IPS DF 19.7 (cell line): ENCODE measurements at regions not wholly inside any gene's neighbourhood (a gene's known extent, or its start where the extent isn't known, plus 50 kb on each side); places are given as distances from the start of the nearest gene placed in this dataset.

Experiments
- DNase-seq: peaks from one replicate; pipeline ENCODE4 v3.0.0-alpha.2; 2013; ENCODE audit warnings: low read depth, low spot score

- DNase-seq: no peak
Observed at GRCh38 chr1:58997637-58998036, 213.8 kb upstream of the JUN start.

DNA sequence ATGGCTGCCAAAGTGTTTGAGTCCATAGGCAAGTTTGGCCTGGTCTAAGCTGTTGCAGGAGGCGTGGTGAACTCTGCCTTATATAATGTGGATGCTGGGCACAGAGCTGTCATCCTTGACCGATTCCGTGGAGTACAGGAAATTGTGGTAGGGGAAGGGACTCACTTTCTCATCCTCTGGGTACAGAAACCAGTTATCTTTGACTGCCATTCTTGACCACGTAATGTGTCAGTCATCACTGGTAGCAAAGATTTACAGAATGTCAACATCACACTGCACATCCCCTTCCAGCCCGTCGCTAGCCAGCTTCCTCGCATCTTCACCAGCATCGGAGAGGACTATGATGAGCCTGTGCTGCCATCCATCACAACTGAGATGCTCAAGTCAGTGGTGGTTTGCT lies 215.8 kb upstream of the JUN start:
- DNase-seq: no peak

GRCh38 chr1:59004755-59005154 lies 220.9 kb upstream of the JUN start:
- no peak for DNase-seq

GRCh38 chr1:59005491-59006288 lies 221.8 kb upstream of the JUN start:
- DNase-seq: no peak

GRCh38 chr1:59006289-59006658 lies 222.4 kb upstream of the JUN start:
- no peak for DNase-seq

GRCh38 chr1:59006932-59007331 lies 223.1 kb upstream of the JUN start:
- DNase-seq: no peak

DNA sequence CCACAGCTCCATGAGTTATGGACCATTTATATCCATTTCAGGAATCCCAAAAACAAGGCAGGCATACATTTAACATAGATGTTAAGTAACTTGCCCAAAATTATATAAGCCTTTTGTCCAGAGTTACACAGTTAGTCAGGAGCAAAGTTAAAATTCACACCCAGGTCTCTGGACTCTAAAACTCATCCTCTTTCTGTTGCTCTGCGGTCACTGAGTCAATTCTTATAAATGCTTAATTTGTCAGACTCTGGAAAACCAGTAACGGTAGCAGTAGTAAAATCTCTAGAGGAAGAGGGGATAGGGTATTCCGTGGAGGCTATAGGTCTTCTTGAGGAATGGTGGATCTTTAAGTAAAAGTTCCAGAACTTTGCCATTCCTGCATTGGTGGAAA lies 223.6 kb upstream of the JUN start:
- DNase-seq: no peak

DNA sequence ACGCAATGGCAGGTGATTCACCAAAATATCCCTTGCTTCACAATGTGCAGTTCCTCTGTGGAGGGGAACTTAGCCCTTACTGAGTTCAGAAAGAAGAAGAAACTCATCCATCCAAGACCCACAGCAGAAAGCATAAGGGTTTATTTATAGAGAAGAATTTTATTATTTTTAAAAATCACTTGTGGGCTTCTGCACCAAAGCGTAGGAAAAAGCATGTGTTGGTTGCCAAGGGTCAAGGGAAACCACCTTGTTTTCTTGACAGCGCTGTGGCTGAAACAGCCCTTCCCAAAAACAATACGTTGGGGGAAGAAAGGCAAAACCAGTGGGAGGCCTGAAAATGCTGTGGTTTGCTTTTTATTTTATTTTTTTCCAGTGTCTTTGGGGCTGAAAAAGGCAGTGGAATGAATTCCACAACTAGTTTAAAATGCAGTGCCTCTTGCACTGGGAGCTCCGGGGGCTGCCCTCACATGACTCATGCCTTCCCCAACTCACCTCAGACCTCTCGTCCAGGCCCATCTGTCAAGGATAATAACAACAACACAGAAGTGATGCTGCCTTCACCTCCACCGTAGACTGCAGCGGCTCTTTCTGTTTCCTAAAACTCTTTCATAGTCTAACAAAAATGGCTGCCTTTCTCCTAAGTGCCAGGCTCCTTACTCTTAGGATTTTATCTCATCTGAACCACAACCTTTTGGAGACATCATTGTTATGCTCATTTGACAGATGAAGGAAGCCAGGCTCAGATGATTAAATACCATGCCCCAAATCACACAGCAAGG lies 224.2 kb upstream of the JUN start:
- DNase-seq: no peak

GRCh38 chr1:59008599-59009347 lies 224.9 kb upstream of the JUN start:
- no peak for DNase-seq

GRCh38 chr1:59011663-59012062 lies 227.8 kb upstream of the JUN start:
- DNase-seq: no peak

DNA sequence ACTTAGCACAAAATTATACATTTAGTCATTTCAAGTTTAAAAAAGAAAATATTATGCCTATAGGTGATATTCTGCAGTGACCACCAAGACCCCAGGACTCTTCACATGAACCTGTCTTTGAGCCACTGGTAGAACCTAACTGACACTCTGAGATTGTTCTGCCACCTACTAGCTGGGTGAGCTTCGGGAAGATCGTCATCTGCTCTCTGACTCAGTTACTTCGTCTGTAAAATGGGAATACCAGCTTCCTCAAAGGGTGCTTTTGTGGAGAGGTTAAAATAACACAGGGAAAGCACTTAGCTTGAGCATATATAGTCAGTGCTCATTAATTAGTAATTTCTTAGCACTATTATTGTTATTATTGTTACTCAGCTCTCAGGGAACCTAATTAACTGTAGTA lies 228.5 kb upstream of the JUN start:
- DNase-seq: no peak

- DNase-seq: peak; percentile 48
Observed at GRCh38 chr1:59013276-59013927, 229.6 kb upstream of the JUN start.

DNA sequence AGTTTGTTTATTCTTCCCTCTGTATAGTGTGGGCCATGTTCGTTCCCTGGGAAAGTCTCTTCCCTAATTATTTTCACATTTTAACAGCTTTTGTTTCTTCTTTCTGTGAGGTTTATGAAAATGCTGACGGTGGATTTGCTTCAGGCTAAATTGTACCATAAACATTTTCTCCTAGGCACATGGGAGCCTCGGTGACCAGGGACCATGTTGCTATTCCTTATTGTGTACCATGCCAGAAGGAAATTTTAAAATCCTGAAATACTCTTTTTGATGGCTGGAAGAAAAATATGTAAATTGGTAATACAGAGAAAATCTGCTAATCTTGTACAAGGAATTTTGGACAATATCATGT lies 230.1 kb upstream of the JUN start:
- no peak for DNase-seq

DNA sequence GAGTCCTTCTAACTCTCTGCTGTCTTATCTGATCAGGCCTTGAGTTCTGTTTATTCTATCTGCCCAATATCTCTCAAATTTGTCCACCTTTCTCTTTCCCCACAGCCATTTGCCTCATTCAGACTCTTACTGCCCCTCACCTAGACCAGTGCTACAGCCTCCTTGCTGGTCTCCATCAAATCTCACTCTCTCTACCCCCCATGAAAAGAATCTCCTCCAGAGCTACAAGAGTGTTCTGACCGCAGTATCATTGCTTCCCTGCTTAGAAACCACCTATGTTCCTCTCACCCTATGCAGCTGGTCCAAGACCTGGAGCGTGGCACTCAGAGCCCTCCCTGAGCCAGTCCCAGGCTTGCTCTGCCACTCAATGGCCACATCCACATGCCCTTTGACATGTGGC lies 231.0 kb upstream of the JUN start:
- DNase-seq: no peak

DNA sequence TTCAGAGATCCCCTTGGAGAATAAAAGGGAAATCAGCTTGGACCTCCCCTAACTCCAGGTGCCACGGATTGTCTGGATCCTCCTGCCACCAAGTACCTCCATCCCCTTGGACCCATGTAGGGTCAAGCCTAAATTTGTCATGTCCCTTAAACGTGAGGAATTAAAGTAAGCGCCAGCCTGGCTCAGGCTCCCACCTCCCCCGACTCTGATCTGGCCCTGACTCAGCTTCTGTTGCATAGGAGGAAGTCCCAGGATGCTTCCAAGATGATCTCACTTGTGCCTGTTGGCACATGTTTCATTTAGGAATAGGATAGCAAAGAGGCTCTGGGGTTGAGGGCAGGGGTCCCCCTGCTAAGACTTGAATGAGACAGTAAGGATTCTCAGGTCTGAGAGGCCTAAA lies 231.9 kb upstream of the JUN start:
- no peak for DNase-seq

GRCh38 chr1:59016390-59016789 lies 232.5 kb upstream of the JUN start:
- no peak for DNase-seq

GRCh38 chr1:59017501-59018231 lies 233.8 kb upstream of the JUN start:
- DNase-seq: no peak

- no peak for DNase-seq
Observed at GRCh38 chr1:59018446-59018845, 234.6 kb upstream of the JUN start.

DNA sequence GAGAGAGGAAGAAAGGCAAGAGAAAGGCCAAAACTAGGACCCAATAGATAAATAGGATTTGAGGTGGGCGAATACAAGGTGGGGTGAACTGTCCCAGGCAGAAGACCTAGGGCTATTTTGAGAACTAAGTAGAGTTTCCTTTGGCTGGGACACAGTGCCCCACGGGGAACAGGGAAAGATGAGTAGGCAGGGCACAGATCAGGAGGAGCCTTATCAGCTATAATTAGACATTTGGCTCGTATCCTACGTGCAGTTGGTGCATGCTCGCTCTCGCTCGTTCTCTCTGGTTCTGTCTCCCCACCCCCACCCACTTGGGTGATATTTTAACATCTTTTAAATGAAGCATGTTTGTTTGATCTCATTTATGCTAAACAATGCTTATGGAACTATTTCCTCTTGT lies 235.0 kb upstream of the JUN start:
- no peak for DNase-seq

- no peak for DNase-seq
Observed at GRCh38 chr1:59020151-59020997, 236.5 kb upstream of the JUN start.

DNA sequence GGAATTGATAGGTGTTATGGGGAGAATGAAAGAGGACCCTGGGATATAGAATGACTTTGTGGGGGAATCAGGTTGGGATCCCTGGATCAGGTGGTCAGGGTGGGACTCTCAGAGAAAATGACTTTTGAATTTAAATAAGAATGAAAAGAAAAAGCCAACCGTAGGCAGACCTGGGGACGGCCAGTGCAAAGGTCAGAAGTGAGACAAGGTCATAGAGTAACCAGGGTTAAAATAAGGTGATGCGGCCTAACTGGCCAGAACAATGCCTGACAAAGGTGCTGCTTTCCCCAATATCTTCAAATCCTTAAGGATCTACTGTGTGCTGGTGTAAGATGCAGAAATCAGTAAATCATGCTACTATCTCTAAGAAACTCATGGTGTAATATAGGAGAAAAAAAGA lies 238.4 kb upstream of the JUN start:
- DNase-seq: no peak
